ENCODE measurements at regions not wholly inside any gene's neighbourhood (a gene's known extent, or its start where the extent isn't known, plus 50 kb on each side); places are given as distances from the start of the nearest gene placed in this dataset.

GRCh38 chr2:6341588-6342129 is 524.0 kb downstream of the CMPK2 start:
- Histone ChIP-seq H3K4me3 (ENCODE audit: severe bottlenecking) (no peak overlapping the region), H3K27me3 (ENCODE audit: insufficient read depth, poor library complexity, severe bottlenecking) (no peaks in the 10 kb centered on the region), H3K4me1 (ENCODE audit: insufficient read depth, poor library complexity, severe bottlenecking) (no peaks in the 10 kb centered on the region), H3K36me3 (ENCODE audit: low read depth) (no peaks in the 10 kb centered on the region), H3K9me3 (ENCODE audit: severe bottlenecking) (no peaks in the 10 kb centered on the region), H3K27ac (ENCODE audit: poor library complexity, severe bottlenecking) (no peak overlapping the region)
- TF ChIP-seq, protein P1, sequence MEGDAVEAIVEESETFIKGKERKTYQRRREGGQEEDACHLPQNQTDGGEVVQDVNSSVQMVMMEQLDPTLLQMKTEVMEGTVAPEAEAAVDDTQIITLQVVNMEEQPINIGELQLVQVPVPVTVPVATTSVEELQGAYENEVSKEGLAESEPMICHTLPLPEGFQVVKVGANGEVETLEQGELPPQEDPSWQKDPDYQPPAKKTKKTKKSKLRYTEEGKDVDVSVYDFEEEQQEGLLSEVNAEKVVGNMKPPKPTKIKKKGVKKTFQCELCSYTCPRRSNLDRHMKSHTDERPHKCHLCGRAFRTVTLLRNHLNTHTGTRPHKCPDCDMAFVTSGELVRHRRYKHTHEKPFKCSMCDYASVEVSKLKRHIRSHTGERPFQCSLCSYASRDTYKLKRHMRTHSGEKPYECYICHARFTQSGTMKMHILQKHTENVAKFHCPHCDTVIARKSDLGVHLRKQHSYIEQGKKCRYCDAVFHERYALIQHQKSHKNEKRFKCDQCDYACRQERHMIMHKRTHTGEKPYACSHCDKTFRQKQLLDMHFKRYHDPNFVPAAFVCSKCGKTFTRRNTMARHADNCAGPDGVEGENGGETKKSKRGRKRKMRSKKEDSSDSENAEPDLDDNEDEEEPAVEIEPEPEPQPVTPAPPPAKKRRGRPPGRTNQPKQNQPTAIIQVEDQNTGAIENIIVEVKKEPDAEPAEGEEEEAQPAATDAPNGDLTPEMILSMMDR (IDR thresholded peaks at IDR 0.05; ENCODE audit: poor library complexity, severe bottlenecking) = no peak
- ATAC-seq (ENCODE audit: low read depth) = no peak
- DNase-seq (ENCODE audit: low spot score) = no peak

DNA sequence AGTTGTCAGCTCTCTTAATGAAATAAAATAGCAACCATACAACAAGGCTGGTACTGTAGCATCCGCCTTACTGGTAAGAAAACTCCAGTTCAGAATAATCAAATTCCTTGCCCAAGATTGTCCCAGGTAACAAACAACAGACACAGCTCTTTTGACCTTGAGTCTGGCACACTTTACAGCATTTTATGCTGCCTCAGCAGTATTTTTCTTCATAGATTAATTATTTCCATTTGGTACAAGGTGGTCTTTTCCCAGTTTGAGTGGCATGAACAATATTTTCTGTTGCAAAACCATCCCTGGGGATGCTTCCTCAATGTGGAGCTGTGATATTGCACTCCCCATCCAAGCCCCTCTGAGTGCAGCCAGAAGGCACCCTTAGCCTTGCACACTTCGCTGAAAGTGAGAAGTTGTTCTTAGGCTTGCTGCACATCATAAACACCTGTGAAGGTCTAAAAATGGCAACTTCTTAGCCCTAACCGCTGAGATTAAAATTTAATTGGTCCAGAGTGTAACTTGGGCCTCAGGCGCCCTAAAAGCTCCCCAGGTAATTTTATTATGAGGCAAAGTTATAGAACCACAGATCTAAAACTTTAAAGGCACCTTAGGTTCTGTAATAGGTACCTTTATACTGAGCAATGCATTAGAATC is 523.3 kb downstream of the CMPK2 start:
- Histone ChIP-seq H3K27me3 (ENCODE audit: insufficient read depth, poor library complexity, severe bottlenecking) (no peaks in the 10 kb centered on the region), H3K36me3 (ENCODE audit: low read depth) (no peaks in the 10 kb centered on the region), H3K9me3 (ENCODE audit: severe bottlenecking) (no peaks in the 10 kb centered on the region), H3K4me3 (ENCODE audit: severe bottlenecking) (no peak overlapping the region), H3K4me1 (ENCODE audit: insufficient read depth, poor library complexity, severe bottlenecking) (no peaks in the 10 kb centered on the region), H3K27ac (ENCODE audit: poor library complexity, severe bottlenecking) (no peak overlapping the region)
- no peak for DNase-seq (ENCODE audit: low spot score)
- TF ChIP-seq, protein P1 (IDR thresholded peaks at IDR 0.05; ENCODE audit: poor library complexity, severe bottlenecking) = no peak
- ATAC-seq (ENCODE audit: low read depth) = no peak

DNA sequence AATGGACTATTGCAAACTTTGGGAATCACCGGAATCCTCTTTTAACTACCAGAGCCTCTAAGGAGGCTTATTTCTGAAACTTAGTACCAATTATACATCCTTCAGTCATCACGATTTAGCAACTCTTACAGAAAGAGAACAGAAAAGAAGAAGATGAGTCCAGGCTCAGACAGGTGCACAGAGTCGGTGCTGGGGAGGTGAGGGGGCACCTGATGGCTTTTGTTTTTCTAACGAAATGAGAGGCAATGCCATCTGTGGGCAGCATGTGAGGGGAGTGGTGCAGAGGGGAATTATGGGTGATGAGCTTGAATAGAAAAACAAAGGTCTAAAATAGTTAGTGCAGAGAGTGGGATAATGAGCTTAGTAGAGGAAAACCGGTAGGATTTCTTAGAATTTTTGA is 522.6 kb downstream of the CMPK2 start:
- Histone ChIP-seq H3K27me3 (ENCODE audit: insufficient read depth, poor library complexity, severe bottlenecking) (no peaks in the 10 kb centered on the region), H3K36me3 (ENCODE audit: low read depth) (no peaks in the 10 kb centered on the region), H3K4me1 (ENCODE audit: insufficient read depth, poor library complexity, severe bottlenecking) (no peaks in the 10 kb centered on the region), H3K9me3 (ENCODE audit: severe bottlenecking) (peaks cover 2% of the 10 kb centered on the region), H3K4me3 (ENCODE audit: severe bottlenecking) (no peak overlapping the region), H3K27ac (ENCODE audit: poor library complexity, severe bottlenecking) (no peak overlapping the region)
- ATAC-seq (ENCODE audit: low read depth) = no peak
- TF ChIP-seq, protein P1 (IDR thresholded peaks at IDR 0.05; ENCODE audit: poor library complexity, severe bottlenecking) = no peak
- DNase-seq (ENCODE audit: low spot score) = no peak

GRCh38 chr2:6352247-6352646 is 513.5 kb downstream of the CMPK2 start:
- TF ChIP-seq, protein P1 (IDR thresholded peaks at IDR 0.05; ENCODE audit: poor library complexity, severe bottlenecking) = no peak
- Histone ChIP-seq H3K4me1 (ENCODE audit: insufficient read depth, poor library complexity, severe bottlenecking) (no peaks in the 10 kb centered on the region), H3K27ac (ENCODE audit: poor library complexity, severe bottlenecking) (no peak overlapping the region), H3K27me3 (ENCODE audit: insufficient read depth, poor library complexity, severe bottlenecking) (no peaks in the 10 kb centered on the region), H3K4me3 (ENCODE audit: severe bottlenecking) (no peak overlapping the region), H3K9me3 (ENCODE audit: severe bottlenecking) (peaks cover 2% of the 10 kb centered on the region), H3K36me3 (ENCODE audit: low read depth) (no peaks in the 10 kb centered on the region)
- DNase-seq (ENCODE audit: low spot score) (no peak), ATAC-seq (ENCODE audit: low read depth) (no peak)

- H3K27me3 ChIP-seq (ENCODE audit: insufficient read depth, poor library complexity, severe bottlenecking) = no peaks in the 10 kb centered on the region
- H3K4me3 ChIP-seq (ENCODE audit: severe bottlenecking) = no peak overlapping the region
- TF ChIP-seq, protein P1 (IDR thresholded peaks at IDR 0.05; ENCODE audit: poor library complexity, severe bottlenecking) = peak; percentile 86
- DNase-seq (ENCODE audit: low spot score) (no peak), ATAC-seq (ENCODE audit: low read depth) (peak; percentile 68; the same call in 2 of the 3 replicates)
- H3K9me3 ChIP-seq (ENCODE audit: severe bottlenecking) = no peaks in the 10 kb centered on the region
- H3K27ac ChIP-seq (ENCODE audit: poor library complexity, severe bottlenecking) = no peak overlapping the region
- no peaks in the 10 kb centered on the region for H3K36me3 ChIP-seq (ENCODE audit: low read depth)
- H3K4me1 ChIP-seq (ENCODE audit: insufficient read depth, poor library complexity, severe bottlenecking) = no peaks in the 10 kb centered on the region
Observed at GRCh38 chr2:6352906-6353515, 512.7 kb downstream of the CMPK2 start.

All from RWPE2 (cell line).